ENCODE measurements at regions not wholly inside any gene's neighbourhood (a gene's known extent, or its start where the extent isn't known, plus 50 kb on each side); places are given as distances from the start of the nearest gene placed in this dataset.

GRCh38 chr6:91877994-91878393 lies 1291.1 kb upstream of the MAP3K7 start:
- TF ChIP-seq CTCF (IDR thresholded peaks at IDR 0.05; ENCODE audit: insufficient read depth, low read length) (no peak), POLR2AphosphoS5 (IDR thresholded peaks at IDR 0.05; ENCODE audit: low read depth) (no peak), REST (IDR thresholded peaks at IDR 0.05; ENCODE audit: insufficient replicate concordance, low read depth) (no peak), GABPA (IDR thresholded peaks at IDR 0.05; ENCODE audit: low read depth) (no peak), SPI1 (IDR thresholded peaks at IDR 0.05; ENCODE audit: borderline replicate concordance, low read depth) (no peak)
